OCI-LY1 (cell line): ENCODE measurements at regions not wholly inside any gene's neighbourhood (a gene's known extent, or its start where the extent isn't known, plus 50 kb on each side); places are given as distances from the start of the nearest gene placed in this dataset.

Experiments
- H2AFZ ChIP-seq: fragments of 200-600 bp; sonication (generic), shearing (Covaris generic); 2 replicates; pipeline ENCODE4 v1.6.0; 2014; ENCODE audit warnings: antibody characterized with exemption, mild to moderate bottlenecking, low read length
- H3F3A ChIP-seq: fragments of 200-600 bp; sonication (generic), shearing (Covaris generic); 2 replicates; pipeline ENCODE4 v1.6.0; 2014; ENCODE audit warnings: mild to moderate bottlenecking, antibody characterized with exemption, low read length, moderate library complexity; ENCODE audit not compliant: insufficient read depth
- H3K27ac ChIP-seq: fragments of 200-600 bp; sonication (generic); 2 replicates; pipeline ENCODE4 v1.5.1; 2014; ENCODE audit warnings: low read length, mixed run types, mild to moderate bottlenecking, low read depth; ENCODE audit not compliant: poor library complexity, severe bottlenecking
- H3K27me3 ChIP-seq: fragments of 200-600 bp; sonication (generic); 2 replicates; pipeline ENCODE4 v1.6.0; 2014; ENCODE audit warnings: antibody characterized with exemption, mild to moderate bottlenecking, low read length, moderate library complexity; ENCODE audit not compliant: insufficient read depth
- H3K36me3 ChIP-seq: fragments of 200-600 bp; sonication (generic); 2 replicates; pipeline ENCODE4 v1.6.1; 2014; ENCODE audit warnings: mild to moderate bottlenecking, antibody characterized with exemption, low read length, moderate library complexity, mixed read lengths; ENCODE audit not compliant: insufficient read depth
- H3K4me1 ChIP-seq: fragments of 200-600 bp; sonication (generic); 2 replicates; pipeline ENCODE4 v1.5.1; 2014; ENCODE audit warnings: mild to moderate bottlenecking, low read length, moderate library complexity; ENCODE audit not compliant: insufficient read depth, severe bottlenecking
- H3K4me2 ChIP-seq: fragments of 200-600 bp; sonication (generic), shearing (Covaris generic); 2 replicates; pipeline ENCODE4 v1.6.1; 2014; ENCODE audit warnings: low read length
- H3K4me3 ChIP-seq: fragments of 200-600 bp; sonication (generic); 2 replicates; pipeline ENCODE4 v1.5.1; 2014; ENCODE audit warnings: low read length, low read depth, mild to moderate bottlenecking, mixed read lengths; ENCODE audit not compliant: poor library complexity, severe bottlenecking
- H3K79me2 ChIP-seq: fragments of 200-600 bp; shearing (Covaris generic); 2 replicates; pipeline ENCODE4 v1.6.1; 2016; ENCODE audit warnings: mixed run types, low read length, mixed read lengths; ENCODE audit not compliant: insufficient read depth
- H3K9ac ChIP-seq: fragments of 200-600 bp; sonication (generic), shearing (Covaris generic); 2 replicates; pipeline ENCODE4 v1.6.1; 2014; ENCODE audit warnings: mild to moderate bottlenecking, low read length, mixed read lengths
- H3K9me2 ChIP-seq: fragments of 200-600 bp; sonication (generic), shearing (Covaris generic); 2 replicates; pipeline ENCODE4 v1.6.1; 2014; ENCODE audit warnings: low read depth, mild to moderate bottlenecking, low read length, mixed read lengths
- H3K9me3 ChIP-seq: fragments of 200-600 bp; shearing (Covaris generic); 2 replicates; pipeline ENCODE4 v1.6.1; 2014; ENCODE audit warnings: low read length, mixed read lengths
- H4K20me1 ChIP-seq: fragments of 200-600 bp; sonication (generic), shearing (Covaris generic); 2 replicates; pipeline ENCODE4 v1.6.0; 2016; ENCODE audit warnings: mild to moderate bottlenecking, low read length; ENCODE audit not compliant: insufficient read depth
- CTCF ChIP-seq: fragments of 200-600 bp; sonication (generic), shearing (Covaris generic); IDR thresholded peaks from 2 replicates; pipeline ENCODE4 v1.5.1; 2017; ENCODE audit warnings: mild to moderate bottlenecking, antibody characterized with exemption, low read length, moderate library complexity, mixed read lengths
- EZH2 ChIP-seq: fragments of 200-600 bp; sonication (generic), shearing (Covaris generic); IDR thresholded peaks from 2 replicates; pipeline ENCODE4 v1.8.0; 2017; ENCODE audit warnings: borderline replicate concordance, mixed run types, mild to moderate bottlenecking, antibody characterized with exemption, low read length, moderate library complexity, mixed read lengths

GRCh38 chr2:143850084-143850483 is 669.8 kb downstream of the ZEB2 start:
- Histone ChIP-seq H3K4me3 (no peak overlapping the region), H3K27ac (no peak overlapping the region), H3K79me2 (no peaks in the 10 kb centered on the region), H3K9me3 (no peaks in the 10 kb centered on the region), H3K9ac (no peak overlapping the region), H3K4me1 (peaks cover 10% of the 10 kb centered on the region), H4K20me1 (no peaks in the 10 kb centered on the region), H3F3A (no peaks in the 10 kb centered on the region), H3K9me2 (no peaks in the 10 kb centered on the region), H2AFZ (no peak overlapping the region), H3K4me2 (no peak overlapping the region), H3K36me3 (no peaks in the 10 kb centered on the region), H3K27me3 (no peaks in the 10 kb centered on the region)
- TF ChIP-seq CTCF: no peak
- no peak for TF ChIP-seq EZH2

DNA sequence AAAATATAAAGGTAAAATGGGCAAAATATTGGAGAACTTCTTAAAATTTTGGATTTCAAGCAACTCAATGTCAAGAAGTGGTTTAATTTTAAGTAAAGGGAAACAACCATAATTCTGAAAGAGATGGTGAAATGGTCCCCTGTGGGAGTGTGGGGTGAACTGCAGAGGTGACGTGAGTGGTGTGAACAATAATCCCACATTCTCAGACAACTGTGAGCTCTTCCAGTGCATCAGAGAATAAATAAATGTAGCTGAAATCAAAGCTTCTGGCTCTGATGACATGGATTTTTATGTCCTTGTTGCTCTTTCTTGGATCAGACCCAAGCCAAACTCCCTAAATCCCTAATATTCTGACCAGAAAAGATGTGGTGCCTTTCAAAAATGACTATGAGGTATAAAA is 672.7 kb downstream of the ZEB2 start:
- Histone ChIP-seq H3K27me3 (no peaks in the 10 kb centered on the region), H3K36me3 (no peaks in the 10 kb centered on the region), H3K9ac (no peak overlapping the region), H2AFZ (no peak overlapping the region), H3K27ac (no peak overlapping the region), H3K79me2 (no peaks in the 10 kb centered on the region), H3K4me2 (no peak overlapping the region), H3K9me2 (no peaks in the 10 kb centered on the region), H4K20me1 (no peaks in the 10 kb centered on the region), H3F3A (no peaks in the 10 kb centered on the region), H3K4me3 (no peak overlapping the region), H3K9me3 (no peaks in the 10 kb centered on the region), H3K4me1 (peaks cover under 1% of the 10 kb centered on the region)
- TF ChIP-seq CTCF (no peak), EZH2 (no peak)

GRCh38 chr2:143844986-143845385 is 674.9 kb downstream of the ZEB2 start:
- no peaks in the 10 kb centered on the region for H3K79me2 ChIP-seq
- no peaks in the 10 kb centered on the region for H3K9me2 ChIP-seq
- TF ChIP-seq CTCF (no peak), EZH2 (no peak)
- no peaks in the 10 kb centered on the region for H3K27me3 ChIP-seq
- no peak overlapping the region for H3K4me2 ChIP-seq
- H3K4me3 ChIP-seq: no peak overlapping the region
- H3K27ac ChIP-seq: no peak overlapping the region
- H3K9me3 ChIP-seq: no peaks in the 10 kb centered on the region
- H4K20me1 ChIP-seq: no peaks in the 10 kb centered on the region
- no peaks in the 10 kb centered on the region for H3K36me3 ChIP-seq
- no peak overlapping the region for H2AFZ ChIP-seq
- H3K9ac ChIP-seq: no peak overlapping the region
- H3F3A ChIP-seq: no peaks in the 10 kb centered on the region
- H3K4me1 ChIP-seq: no peaks in the 10 kb centered on the region
